Hepatocyte (in vitro differentiated cells): ENCODE measurements at regions not wholly inside any gene's neighbourhood (a gene's known extent, or its start where the extent isn't known, plus 50 kb on each side); places are given as distances from the start of the nearest gene placed in this dataset.

Source experiments
- DNase-seq: peaks from one replicate; pipeline ENCODE4 v3.0.0-alpha.2; 2016; ENCODE audit warnings: low spot score
- H2AFZ ChIP-seq: fragments of 200-600 bp; sonication (generic); 2 replicates; pipeline ENCODE4 v1.6.0; 2016; ENCODE audit warnings: antibody characterized with exemption, mild to moderate bottlenecking
- H3K27ac ChIP-seq: fragments of 200-600 bp; sonication (generic); 2 replicates; pipeline ENCODE4 v1.5.1; 2016; ENCODE audit warnings: mild to moderate bottlenecking
- H3K27me3 ChIP-seq: fragments of 200-600 bp; sonication (generic); 2 replicates; pipeline ENCODE4 v1.6.1; 2016
- H3K36me3 ChIP-seq: fragments of 200-600 bp; sonication (generic); replicated peaks from 2 replicates; pipeline ENCODE4 v1.5.1; 2016; ENCODE audit warnings: low read depth; ENCODE audit not compliant: insufficient read depth
- H3K4me1 ChIP-seq: fragments of 200-600 bp; sonication (generic); 2 replicates; pipeline ENCODE4 v1.5.1; 2016; ENCODE audit warnings: mild to moderate bottlenecking, moderate library complexity; ENCODE audit not compliant: insufficient read depth
- H3K4me2 ChIP-seq: fragments of 200-600 bp; sonication (generic); 2 replicates; pipeline ENCODE4 v1.6.0; 2016
- H3K4me3 ChIP-seq: fragments of 200-600 bp; sonication (generic); 2 replicates; pipeline ENCODE4 v1.5.1; 2016; ENCODE audit warnings: mild to moderate bottlenecking
- H3K79me2 ChIP-seq: fragments of 200-600 bp; sonication (generic); 2 replicates; pipeline ENCODE4 v1.6.0; 2017; ENCODE audit warnings: mild to moderate bottlenecking
- H3K9me2 ChIP-seq: fragments of 200-600 bp; sonication (generic); replicated peaks from 2 replicates; pipeline ENCODE4 v1.6.0; 2017; ENCODE audit warnings: mild to moderate bottlenecking; ENCODE audit not compliant: insufficient read depth
- H3K9me3 ChIP-seq: fragments of 200-600 bp; sonication (generic); 2 replicates; pipeline ENCODE4 v1.5.1; 2016; ENCODE audit warnings: low read depth, mild to moderate bottlenecking
- H4K20me1 ChIP-seq: fragments of 200-600 bp; sonication (generic); 2 replicates; pipeline ENCODE4 v1.6.0; 2016; ENCODE audit warnings: mild to moderate bottlenecking; ENCODE audit not compliant: insufficient read depth, poor library complexity, severe bottlenecking
- EZH2 ChIP-seq: fragments of 200-600 bp; sonication (generic); IDR thresholded peaks from 2 replicates; pipeline ENCODE4 v1.6.1; 2016; ENCODE audit warnings: antibody characterized with exemption, mild to moderate bottlenecking, borderline replicate concordance
- EZH2phosphoT487 ChIP-seq: fragments of 200-600 bp; sonication (generic); IDR thresholded peaks from one replicate; pipeline ENCODE4 v1.6.1; 2018; ENCODE audit warnings: antibody characterized with exemption, mild to moderate bottlenecking, low read depth, moderate library complexity; ENCODE audit not compliant: unreplicated experiment, severe bottlenecking
- WGBS: methylation state at CpG from one replicate; pipeline ENCODE4 v1.1.6; 2016; ENCODE audit warnings: low lambda C conversion rate; ENCODE audit errors: missing lambda C conversion rate; 5-methylcytosine and 5-hydroxymethylcytosine counted together
- TF ChIP-seq, protein P1 (sequence below): fragments of 200-600 bp; sonication (generic); IDR thresholded peaks from 2 replicates; pipeline ENCODE4 v1.5.1; 2016; ENCODE audit warnings: antibody characterized with exemption, mild to moderate bottlenecking; ENCODE audit not compliant: poor library complexity

DNA sequence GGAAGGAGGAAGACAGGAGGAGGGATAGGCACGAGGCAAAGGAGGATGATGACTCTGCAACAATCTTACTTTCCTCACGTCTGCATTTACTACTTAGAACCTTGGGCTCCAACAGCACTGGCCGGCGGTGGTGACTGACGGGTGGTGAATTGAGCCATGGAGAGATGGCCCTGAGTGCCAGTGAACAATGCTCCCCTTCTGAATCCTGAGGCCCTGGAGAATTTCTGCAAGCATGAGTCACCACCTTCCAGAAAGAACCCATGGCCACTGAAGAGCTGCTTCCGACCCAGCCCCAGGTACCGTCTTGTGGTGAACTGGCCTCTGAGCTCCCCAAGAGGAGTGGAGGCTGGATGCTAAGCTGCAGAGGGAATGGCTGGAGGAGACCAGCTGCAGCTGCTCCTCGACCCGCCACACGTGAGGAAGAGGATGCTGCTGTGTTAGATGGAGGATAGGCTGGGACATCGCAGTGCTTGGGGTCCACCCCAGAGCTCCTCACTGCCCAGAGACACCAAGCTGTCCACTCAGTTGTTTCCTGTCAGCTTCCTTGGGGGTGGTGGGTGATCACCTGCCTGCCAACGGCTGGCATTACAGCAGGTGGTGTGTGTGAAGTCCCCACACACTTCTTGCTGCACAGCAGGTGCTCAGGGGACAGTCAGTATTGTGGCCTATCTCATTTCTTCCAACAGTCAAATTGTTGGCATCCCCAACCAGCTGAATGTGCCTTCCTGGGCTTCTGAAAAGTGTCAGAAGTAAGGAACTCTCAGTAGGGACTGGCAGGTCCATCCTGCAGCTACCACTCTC, 186.5 kb upstream of the ID2 start:
- no peak overlapping the region for H2AFZ ChIP-seq
- no peaks in the 10 kb centered on the region for H4K20me1 ChIP-seq
- H3K4me1 ChIP-seq, result peaks cover 36% of the 10 kb centered on the region
- DNase-seq, result no peak
- H3K27ac ChIP-seq, result no peak overlapping the region
- no peaks in the 10 kb centered on the region for H3K36me3 ChIP-seq
- H3K4me2 ChIP-seq, result no peak overlapping the region
- no peaks in the 10 kb centered on the region for H3K9me2 ChIP-seq
- no peaks in the 10 kb centered on the region for H3K79me2 ChIP-seq
- H3K9me3 ChIP-seq, result no peaks in the 10 kb centered on the region
- H3K4me3 ChIP-seq, result no peak overlapping the region
- no peaks in the 10 kb centered on the region for H3K27me3 ChIP-seq
- WGBS, result 93% methylated on average over 12 of the region's 12 CpGs
- no peak for TF ChIP-seq EZH2
- TF ChIP-seq, protein P1, sequence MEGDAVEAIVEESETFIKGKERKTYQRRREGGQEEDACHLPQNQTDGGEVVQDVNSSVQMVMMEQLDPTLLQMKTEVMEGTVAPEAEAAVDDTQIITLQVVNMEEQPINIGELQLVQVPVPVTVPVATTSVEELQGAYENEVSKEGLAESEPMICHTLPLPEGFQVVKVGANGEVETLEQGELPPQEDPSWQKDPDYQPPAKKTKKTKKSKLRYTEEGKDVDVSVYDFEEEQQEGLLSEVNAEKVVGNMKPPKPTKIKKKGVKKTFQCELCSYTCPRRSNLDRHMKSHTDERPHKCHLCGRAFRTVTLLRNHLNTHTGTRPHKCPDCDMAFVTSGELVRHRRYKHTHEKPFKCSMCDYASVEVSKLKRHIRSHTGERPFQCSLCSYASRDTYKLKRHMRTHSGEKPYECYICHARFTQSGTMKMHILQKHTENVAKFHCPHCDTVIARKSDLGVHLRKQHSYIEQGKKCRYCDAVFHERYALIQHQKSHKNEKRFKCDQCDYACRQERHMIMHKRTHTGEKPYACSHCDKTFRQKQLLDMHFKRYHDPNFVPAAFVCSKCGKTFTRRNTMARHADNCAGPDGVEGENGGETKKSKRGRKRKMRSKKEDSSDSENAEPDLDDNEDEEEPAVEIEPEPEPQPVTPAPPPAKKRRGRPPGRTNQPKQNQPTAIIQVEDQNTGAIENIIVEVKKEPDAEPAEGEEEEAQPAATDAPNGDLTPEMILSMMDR, result no peak
- TF ChIP-seq EZH2phosphoT487, result no peak

DNA sequence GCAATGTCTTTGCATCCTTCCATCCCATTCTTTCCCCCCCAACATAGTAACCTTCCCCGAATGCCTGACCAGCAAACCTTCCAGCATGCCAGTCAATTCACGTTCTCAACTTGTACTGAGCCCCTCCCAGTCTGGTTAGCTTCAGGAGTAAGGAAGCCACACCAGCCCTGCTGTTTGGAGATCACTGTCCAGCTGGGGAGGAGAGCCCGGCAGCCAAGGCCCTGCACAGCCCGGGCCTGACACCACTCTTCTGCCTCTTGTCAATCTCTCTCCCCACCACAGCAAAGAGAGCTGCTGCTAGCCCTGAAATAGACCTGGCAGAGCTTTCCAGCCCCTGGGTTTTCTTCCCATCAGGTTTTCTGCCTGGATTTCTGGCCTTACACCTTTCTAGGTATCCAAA, 185.8 kb upstream of the ID2 start:
- Histone ChIP-seq H3K9me3 (no peaks in the 10 kb centered on the region), H3K27me3 (no peaks in the 10 kb centered on the region), H4K20me1 (no peaks in the 10 kb centered on the region), H3K79me2 (no peaks in the 10 kb centered on the region), H3K36me3 (no peaks in the 10 kb centered on the region), H3K27ac (no peak overlapping the region), H3K9me2 (no peaks in the 10 kb centered on the region), H3K4me3 (no peak overlapping the region), H2AFZ (no peak overlapping the region), H3K4me2 (no peak overlapping the region), H3K4me1 (peaks cover 35% of the 10 kb centered on the region)
- DNase-seq, result no peak
- TF ChIP-seq EZH2 (no peak), EZH2phosphoT487 (no peak)
- TF ChIP-seq, protein P1, result no peak
- WGBS, result 75% methylated on average over 4 of the region's 4 CpGs

GRCh38 chr2:8496617-8497016, 185.2 kb upstream of the ID2 start:
- Histone ChIP-seq H3K4me1 (peaks cover 33% of the 10 kb centered on the region), H3K79me2 (no peaks in the 10 kb centered on the region), H3K9me2 (no peaks in the 10 kb centered on the region), H3K9me3 (no peaks in the 10 kb centered on the region), H3K4me3 (no peak overlapping the region), H3K27ac (no peak overlapping the region), H3K4me2 (no peak overlapping the region), H2AFZ (no peak overlapping the region), H4K20me1 (no peaks in the 10 kb centered on the region), H3K27me3 (no peaks in the 10 kb centered on the region), H3K36me3 (no peaks in the 10 kb centered on the region)
- DNase-seq, result no peak
- TF ChIP-seq EZH2 (no peak), EZH2phosphoT487 (no peak)
- TF ChIP-seq, protein P1, result no peak
- WGBS, result 81% methylated on average over 4 of the region's 4 CpGs
